ENCODE measurements at regions not wholly inside any gene's neighbourhood (a gene's known extent, or its start where the extent isn't known, plus 50 kb on each side); places are given as distances from the start of the nearest gene placed in this dataset.
"Not testable (repeated sequence)": the region's sequence is repeated elsewhere in the genome, so short reads cannot be mapped to it uniquely, and the experiment has no call there.

DNA sequence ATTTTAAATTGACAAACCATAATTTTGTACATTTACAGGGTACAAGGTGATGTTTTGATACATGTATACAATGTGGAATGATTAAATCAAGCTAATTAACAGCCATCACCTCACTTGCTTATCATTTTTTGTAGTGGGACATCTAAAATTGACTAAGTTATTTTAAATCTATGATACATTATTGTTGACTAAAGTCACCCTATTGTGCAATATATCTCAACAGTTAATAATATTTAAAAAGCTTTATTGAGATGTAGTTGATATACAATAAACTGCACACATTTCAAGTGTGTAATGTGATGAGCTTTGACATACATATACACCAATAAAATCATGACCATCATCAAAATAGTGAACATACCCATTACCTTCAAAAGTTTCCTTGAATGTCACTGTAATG lies 242.5 kb upstream of the PLXNA2 start (continued):
- TF ChIP-seq, protein P1, sequence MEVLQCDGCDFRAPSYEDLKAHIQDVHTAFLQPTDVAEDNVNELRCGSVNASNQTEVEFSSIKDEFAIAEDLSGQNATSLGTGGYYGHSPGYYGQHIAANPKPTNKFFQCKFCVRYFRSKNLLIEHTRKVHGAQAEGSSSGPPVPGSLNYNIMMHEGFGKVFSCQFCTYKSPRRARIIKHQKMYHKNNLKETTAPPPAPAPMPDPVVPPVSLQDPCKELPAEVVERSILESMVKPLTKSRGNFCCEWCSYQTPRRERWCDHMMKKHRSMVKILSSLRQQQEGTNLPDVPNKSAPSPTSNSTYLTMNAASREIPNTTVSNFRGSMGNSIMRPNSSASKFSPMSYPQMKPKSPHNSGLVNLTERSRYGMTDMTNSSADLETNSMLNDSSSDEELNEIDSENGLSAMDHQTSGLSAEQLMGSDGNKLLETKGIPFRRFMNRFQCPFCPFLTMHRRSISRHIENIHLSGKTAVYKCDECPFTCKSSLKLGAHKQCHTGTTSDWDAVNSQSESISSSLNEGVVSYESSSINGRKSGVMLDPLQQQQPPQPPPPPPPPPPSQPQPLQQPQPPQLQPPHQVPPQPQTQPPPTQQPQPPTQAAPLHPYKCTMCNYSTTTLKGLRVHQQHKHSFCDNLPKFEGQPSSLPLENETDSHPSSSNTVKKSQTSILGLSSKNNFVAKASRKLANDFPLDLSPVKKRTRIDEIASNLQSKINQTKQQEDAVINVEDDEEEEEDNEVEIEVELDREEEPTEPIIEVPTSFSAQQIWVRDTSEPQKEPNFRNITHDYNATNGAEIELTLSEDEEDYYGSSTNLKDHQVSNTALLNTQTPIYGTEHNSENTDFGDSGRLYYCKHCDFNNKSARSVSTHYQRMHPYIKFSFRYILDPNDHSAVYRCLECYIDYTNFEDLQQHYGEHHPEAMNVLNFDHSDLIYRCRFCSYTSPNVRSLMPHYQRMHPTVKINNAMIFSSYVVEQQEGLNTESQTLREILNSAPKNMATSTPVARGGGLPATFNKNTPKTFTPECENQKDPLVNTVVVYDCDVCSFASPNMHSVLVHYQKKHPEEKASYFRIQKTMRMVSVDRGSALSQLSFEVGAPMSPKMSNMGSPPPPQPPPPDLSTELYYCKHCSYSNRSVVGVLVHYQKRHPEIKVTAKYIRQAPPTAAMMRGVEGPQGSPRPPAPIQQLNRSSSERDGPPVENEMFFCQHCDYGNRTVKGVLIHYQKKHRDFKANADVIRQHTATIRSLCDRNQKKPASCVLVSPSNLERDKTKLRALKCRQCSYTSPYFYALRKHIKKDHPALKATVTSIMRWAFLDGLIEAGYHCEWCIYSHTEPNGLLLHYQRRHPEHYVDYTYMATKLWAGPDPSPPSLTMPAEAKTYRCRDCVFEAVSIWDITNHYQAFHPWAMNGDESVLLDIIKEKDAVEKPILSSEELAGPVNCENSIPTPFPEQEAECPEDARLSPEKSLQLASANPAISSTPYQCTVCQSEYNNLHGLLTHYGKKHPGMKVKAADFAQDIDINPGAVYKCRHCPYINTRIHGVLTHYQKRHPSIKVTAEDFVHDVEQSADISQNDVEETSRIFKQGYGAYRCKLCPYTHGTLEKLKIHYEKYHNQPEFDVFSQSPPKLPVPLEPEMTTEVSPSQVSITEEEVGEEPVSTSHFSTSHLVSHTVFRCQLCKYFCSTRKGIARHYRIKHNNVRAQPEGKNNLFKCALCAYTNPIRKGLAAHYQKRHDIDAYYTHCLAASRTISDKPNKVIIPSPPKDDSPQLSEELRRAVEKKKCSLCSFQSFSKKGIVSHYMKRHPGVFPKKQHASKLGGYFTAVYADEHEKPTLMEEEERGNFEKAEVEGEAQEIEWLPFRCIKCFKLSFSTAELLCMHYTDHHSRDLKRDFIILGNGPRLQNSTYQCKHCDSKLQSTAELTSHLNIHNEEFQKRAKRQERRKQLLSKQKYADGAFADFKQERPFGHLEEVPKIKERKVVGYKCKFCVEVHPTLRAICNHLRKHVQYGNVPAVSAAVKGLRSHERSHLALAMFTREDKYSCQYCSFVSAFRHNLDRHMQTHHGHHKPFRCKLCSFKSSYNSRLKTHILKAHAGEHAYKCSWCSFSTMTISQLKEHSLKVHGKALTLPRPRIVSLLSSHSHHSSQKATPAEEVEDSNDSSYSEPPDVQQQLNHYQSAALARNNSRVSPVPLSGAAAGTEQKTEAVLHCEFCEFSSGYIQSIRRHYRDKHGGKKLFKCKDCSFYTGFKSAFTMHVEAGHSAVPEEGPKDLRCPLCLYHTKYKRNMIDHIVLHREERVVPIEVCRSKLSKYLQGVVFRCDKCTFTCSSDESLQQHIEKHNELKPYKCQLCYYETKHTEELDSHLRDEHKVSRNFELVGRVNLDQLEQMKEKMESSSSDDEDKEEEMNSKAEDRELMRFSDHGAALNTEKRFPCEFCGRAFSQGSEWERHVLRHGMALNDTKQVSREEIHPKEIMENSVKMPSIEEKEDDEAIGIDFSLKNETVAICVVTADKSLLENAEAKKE (CRISPR knock-in tag; IDR thresholded peaks at IDR 0.05) = no peak
- no peak for TF ChIP-seq NANOG (IDR thresholded peaks at IDR 0.05; ENCODE audit: borderline replicate concordance)
- TF ChIP-seq EZH2 (IDR thresholded peaks at IDR 0.05; ENCODE audit: low read depth, unreplicated experiment) = no peak
- TF ChIP-seq CREB1 (CRISPR knock-in tag; IDR thresholded peaks at IDR 0.05; ENCODE audit: low read depth) = no peak

DNA sequence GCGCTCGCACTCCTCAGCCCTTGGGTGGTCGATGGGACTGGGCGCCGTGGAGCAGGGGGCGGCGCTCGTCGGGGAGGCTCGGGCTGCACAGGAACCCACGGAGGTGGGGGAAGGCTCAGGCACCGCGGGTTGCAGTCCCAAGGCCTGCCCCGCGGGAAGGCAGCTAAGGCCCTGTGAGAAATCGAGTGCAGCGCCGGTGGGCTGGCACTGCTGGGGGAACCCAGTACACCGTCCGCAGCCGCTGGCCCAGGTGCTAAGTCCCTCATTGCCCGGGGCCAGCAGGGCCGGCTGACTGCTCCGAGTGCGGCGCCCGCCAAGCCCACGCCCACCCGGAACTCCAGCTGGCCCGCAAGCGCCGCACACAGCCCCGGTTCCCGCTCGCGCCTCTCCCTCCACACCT lies 244.2 kb upstream of the PLXNA2 start:
- not testable (repeated sequence) for H3F3A ChIP-seq (replicated peaks; ENCODE audit: low read depth); H3K27me3 ChIP-seq (ENCODE audit: insufficient read depth); H3K27me3 Mint-ChIP-seq (ENCODE audit: insufficient read depth, low read depth, poor library complexity); H3K4me2 ChIP-seq; H3K36me3 ChIP-seq (ENCODE audit: insufficient read depth); H3K4me1 Mint-ChIP-seq; H3K9me2 ChIP-seq (ENCODE audit: insufficient read depth); H2AFZ ChIP-seq; DNase-seq (ENCODE audit: low spot score); H3K27ac ChIP-seq (ENCODE audit: low read depth); H3K4me3 ChIP-seq; H3K9me3 Mint-ChIP-seq; H3K79me2 ChIP-seq (replicated peaks; ENCODE audit: insufficient read depth); ATAC-seq; H3K27ac Mint-ChIP-seq; H3K4me3 Mint-ChIP-seq; H3K36me3 Mint-ChIP-seq (ENCODE audit: low read depth); H3K4me1 ChIP-seq (ENCODE audit: insufficient read depth); H4K20me1 ChIP-seq (replicated peaks; ENCODE audit: insufficient read depth)

Data from GM23338 (cell line).